ENCODE measurements at regions not wholly inside any gene's neighbourhood (a gene's known extent, or its start where the extent isn't known, plus 50 kb on each side); places are given as distances from the start of the nearest gene placed in this dataset.
"Not testable (repeated sequence)": the region's sequence is repeated elsewhere in the genome, so short reads cannot be mapped to it uniquely, and the experiment has no call there.

DNA sequence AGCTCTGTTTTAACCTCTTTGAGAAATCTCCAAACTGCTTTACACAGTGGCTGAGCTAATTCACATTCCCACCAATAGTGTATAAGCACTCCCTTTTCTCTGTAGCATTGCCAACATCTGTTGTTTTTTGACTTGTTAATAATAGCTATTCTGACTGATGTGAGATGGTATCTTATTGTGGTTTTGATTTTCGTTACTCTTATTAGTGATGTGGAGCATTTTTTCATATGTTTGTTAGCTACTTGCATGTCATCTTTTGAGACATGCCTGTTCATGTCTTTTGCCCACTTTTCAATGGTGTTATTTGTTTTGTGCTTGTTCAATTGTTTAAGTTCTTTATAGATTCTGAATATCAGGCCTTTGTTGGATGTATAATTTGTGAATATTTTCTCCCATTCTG lies 225.2 kb upstream of the TRPC7 start:
- TF ChIP-seq, protein P1, sequence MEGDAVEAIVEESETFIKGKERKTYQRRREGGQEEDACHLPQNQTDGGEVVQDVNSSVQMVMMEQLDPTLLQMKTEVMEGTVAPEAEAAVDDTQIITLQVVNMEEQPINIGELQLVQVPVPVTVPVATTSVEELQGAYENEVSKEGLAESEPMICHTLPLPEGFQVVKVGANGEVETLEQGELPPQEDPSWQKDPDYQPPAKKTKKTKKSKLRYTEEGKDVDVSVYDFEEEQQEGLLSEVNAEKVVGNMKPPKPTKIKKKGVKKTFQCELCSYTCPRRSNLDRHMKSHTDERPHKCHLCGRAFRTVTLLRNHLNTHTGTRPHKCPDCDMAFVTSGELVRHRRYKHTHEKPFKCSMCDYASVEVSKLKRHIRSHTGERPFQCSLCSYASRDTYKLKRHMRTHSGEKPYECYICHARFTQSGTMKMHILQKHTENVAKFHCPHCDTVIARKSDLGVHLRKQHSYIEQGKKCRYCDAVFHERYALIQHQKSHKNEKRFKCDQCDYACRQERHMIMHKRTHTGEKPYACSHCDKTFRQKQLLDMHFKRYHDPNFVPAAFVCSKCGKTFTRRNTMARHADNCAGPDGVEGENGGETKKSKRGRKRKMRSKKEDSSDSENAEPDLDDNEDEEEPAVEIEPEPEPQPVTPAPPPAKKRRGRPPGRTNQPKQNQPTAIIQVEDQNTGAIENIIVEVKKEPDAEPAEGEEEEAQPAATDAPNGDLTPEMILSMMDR (IDR thresholded peaks at IDR 0.05; ENCODE audit: low read depth, low read length): no peak
- DNase-seq (ENCODE audit: low read depth, low spot score): no peak
- H3K4me3 ChIP-seq (ENCODE audit: low read depth, low read length): no peak overlapping the region
- in situ Hi-C loops (cut with HindIII; ENCODE audit: low sequenced_read_pairs): no loop called here

DNA sequence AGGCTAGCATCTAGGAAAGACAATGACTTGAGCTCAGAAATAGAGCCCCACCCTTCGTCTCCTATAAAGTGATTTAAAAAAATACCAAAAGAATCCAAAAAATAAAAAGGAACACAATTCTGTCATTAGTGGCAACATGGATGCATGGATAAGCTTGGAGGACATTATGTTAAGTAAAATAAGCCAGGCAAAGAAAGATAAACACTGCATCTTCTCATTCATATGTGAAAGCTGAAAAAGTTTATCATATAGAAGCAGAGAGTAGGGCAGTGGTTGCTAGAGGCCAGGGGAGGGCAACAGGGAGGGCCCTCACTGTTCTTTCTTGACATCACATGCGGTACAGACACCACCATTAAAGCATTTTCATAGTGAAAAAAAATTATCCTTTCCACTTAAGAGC lies 220.9 kb upstream of the TRPC7 start:
- H3K4me3 ChIP-seq (ENCODE audit: low read depth, low read length): no peak overlapping the region
- no peak for DNase-seq (ENCODE audit: low read depth, low spot score)
- in situ Hi-C loops (cut with HindIII; ENCODE audit: low sequenced_read_pairs): no loop called here
- TF ChIP-seq, protein P1 (IDR thresholded peaks at IDR 0.05; ENCODE audit: low read depth, low read length): no peak

DNA sequence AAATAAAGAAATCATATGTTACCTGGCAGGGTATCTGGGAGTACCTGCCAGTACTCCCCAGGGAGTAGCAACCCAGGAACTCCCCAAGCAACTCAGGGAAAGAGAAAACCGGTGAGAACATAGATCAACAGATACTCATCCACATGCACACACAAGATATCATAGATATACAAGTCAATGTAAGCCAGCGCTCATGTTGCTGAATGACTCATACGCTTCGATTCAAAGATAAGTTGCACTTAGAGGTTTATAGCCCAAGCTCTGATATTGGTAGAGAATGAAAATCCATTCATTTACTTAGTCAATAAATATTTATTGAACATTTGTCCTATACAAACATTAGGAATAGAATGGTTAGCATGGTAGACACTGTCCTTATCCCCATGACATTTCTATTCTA lies 219.1 kb upstream of the TRPC7 start:
- TF ChIP-seq, protein P1 (IDR thresholded peaks at IDR 0.05; ENCODE audit: low read depth, low read length): no peak
- in situ Hi-C loops (cut with HindIII; ENCODE audit: low sequenced_read_pairs): no loop called here
- no peak overlapping the region for H3K4me3 ChIP-seq (ENCODE audit: low read depth, low read length)
- DNase-seq (ENCODE audit: low read depth, low spot score): no peak

DNA sequence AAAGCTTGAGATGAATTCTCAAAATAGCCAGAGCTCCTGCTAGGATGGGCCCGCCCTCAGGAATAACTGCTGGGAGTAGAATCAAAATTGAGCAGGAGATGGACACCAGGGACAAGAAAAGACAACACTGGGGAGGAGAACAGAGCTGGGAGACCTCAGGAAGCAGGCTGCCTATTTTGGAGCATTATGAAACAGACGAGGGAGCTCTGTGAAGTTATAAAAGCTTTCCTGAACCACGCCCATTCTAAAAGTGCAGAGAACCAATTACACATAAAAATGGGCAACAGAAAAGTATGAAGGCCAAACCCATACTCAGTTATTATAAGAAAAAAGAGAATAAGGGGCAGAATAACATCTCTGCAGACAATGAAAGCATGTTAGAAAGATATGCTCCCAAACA lies 213.9 kb upstream of the TRPC7 start:
- H3K4me3 ChIP-seq (ENCODE audit: low read depth, low read length): no peak overlapping the region
- TF ChIP-seq, protein P1 (IDR thresholded peaks at IDR 0.05; ENCODE audit: low read depth, low read length): no peak
- DNase-seq (ENCODE audit: low read depth, low spot score): no peak
- in situ Hi-C loops (cut with HindIII; ENCODE audit: low sequenced_read_pairs): no loop called here

DNA sequence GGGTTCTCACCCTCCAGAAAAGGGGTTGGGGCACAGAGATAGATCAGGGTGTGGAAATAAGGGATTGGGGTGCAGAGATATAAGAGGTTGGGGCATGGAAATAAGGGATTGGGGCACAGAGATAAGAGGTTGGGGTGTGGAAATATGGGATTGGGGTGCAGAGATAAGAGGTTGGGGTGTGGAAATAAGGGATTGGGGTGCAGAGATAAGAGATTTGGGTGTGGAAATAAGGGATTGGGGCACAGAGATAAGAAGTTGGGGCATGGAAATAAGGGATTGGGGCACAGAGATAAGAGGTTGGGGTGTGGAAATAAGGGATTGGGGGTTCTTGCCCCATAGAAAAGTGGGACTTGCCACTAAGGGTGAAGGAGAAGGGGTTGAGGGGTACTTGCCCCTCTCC lies 204.5 kb upstream of the TRPC7 start:
- DNase-seq (ENCODE audit: low read depth, low spot score); H3K4me3 ChIP-seq (ENCODE audit: low read depth, low read length); in situ Hi-C loops (cut with HindIII; ENCODE audit: low sequenced_read_pairs): not testable (repeated sequence)

DNA sequence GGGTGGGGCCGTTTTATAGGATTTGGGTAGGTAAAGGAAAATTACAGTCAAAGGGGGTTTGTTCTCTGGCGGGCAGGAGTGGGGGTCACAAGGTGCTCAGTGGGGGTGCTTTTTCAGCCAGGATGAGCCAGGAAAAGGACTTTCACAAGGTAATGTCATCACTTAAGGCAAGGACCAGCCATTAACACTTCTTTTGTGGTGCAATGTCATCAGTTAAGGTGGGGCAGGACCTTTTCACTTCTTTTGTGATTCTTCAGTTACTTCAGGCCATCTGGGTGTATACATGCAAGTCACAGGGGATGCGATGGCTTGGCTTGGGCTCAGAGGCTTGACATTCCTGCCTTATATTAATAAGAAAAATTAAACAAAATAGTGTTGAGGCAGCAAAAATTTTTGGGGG lies 200.1 kb upstream of the TRPC7 start:
- H3K4me3 ChIP-seq (ENCODE audit: low read depth, low read length); in situ Hi-C loops (cut with HindIII; ENCODE audit: low sequenced_read_pairs): not testable (repeated sequence)

DNA sequence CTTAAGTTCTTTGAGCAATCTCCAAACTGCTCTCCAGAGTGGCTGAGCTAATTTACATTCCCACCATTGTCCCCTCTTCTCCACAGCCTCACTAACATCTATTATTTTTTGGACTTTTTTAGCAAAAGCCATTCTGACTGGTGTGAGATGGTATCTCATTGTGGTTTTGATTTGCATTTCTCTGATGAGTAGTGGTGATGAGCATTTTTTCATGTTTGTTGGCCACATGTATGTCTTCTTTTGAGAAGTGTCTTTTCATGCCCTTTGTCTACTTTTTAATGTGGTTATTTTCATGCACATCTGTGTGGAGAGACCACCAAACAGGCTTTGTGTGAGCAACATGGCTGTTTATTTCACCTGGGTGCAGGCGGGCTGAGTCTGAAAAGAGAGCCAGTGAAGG lies 199.7 kb upstream of the TRPC7 start:
- DNase-seq (ENCODE audit: low read depth, low spot score); H3K4me3 ChIP-seq (ENCODE audit: low read depth, low read length); in situ Hi-C loops (cut with HindIII; ENCODE audit: low sequenced_read_pairs): not testable (repeated sequence)

More for the DNA sequence above, 200.1 kb upstream of the TRPC7 start:
- not testable (repeated sequence) for DNase-seq (ENCODE audit: low read depth, low spot score)

DNA sequence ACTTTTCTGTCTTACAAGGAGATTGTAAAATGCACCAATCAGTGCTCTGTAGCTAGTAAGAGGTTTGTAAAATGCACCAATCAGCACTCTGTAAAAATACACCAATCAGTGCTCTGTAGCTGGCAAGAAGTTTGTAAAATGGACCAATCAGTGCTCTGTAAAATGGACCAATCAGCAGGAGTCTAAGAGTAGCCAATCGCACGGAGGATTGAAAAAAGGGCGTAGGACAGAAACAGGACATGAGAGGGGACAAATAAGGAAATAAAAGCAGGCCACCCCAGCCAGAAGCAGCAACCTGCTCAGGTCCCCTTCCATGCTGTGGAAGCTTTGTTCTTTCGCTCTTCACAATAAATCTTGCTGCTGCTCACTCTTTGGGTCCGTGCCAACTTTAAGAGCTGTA lies 199.1 kb upstream of the TRPC7 start:
- H3K4me3 ChIP-seq (ENCODE audit: low read depth, low read length); in situ Hi-C loops (cut with HindIII; ENCODE audit: low sequenced_read_pairs); DNase-seq (ENCODE audit: low read depth, low spot score): not testable (repeated sequence)

DNA sequence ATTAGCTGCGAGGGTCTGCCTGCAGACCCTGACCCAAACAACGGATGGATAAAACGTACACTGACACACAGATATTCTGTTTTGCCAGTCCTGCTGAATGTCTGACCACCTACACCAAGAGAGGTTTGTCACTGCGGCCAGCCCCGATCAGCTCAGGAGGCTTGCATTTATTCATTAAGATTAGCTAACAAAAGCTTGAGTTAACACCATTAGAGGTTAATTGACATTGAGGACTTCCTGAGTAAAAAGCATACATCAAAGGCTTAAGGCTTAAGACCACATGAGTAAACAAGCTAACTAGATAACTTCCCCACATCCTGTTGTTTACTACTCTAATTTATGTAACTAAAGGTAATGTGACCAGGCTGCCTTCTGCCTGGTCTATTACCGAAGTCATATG lies 198.1 kb upstream of the TRPC7 start:
- in situ Hi-C loops (cut with HindIII; ENCODE audit: low sequenced_read_pairs): no loop called here
- TF ChIP-seq, protein P1 (IDR thresholded peaks at IDR 0.05; ENCODE audit: low read depth, low read length): no peak
- no peak overlapping the region for H3K4me3 ChIP-seq (ENCODE audit: low read depth, low read length)
- no peak for DNase-seq (ENCODE audit: low read depth, low spot score)
